GM18867 (cell line): ENCODE measurements at regions not wholly inside any gene's neighbourhood (a gene's known extent, or its start where the extent isn't known, plus 50 kb on each side); places are given as distances from the start of the nearest gene placed in this dataset.
A peak's percentile ranks its signal among the peaks of the same experiment; 100 is the strongest.

ENCODE experiments used
- ATAC-seq: cut with Tn5 transposase; IDR thresholded peaks from one replicate; pipeline ENCODE4 v1.9.1; 2021; ENCODE audit warnings: mild to moderate bottlenecking, moderate library complexity; ENCODE audit not compliant: unreplicated experiment

GRCh38 chr13:38519229-38519911 lies 167.5 kb upstream of the FREM2 start:
- no peak for ATAC-seq

- ATAC-seq = no peak
Measured at GRCh38 chr13:38520041-38520440, 166.8 kb upstream of the FREM2 start.

DNA sequence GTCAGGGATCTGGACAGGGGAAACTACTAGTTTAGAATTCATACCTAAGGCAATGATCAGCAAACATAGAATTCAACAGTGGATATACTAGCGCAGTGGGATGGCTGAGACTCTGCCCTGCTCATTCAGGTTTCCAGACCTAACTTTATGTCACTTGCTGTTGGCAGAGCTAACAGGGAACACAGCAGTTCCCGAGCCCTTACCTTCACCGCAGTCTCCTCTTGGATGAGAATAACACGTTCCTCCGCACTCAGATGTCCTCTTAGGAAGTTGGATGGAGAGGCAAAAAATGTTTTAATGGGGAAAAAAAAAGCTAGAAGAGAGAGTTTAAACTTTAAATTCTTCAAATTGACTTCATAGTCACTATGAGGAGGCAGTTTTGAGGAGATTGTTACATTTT lies 159.7 kb upstream of the FREM2 start:
- no peak for ATAC-seq

DNA sequence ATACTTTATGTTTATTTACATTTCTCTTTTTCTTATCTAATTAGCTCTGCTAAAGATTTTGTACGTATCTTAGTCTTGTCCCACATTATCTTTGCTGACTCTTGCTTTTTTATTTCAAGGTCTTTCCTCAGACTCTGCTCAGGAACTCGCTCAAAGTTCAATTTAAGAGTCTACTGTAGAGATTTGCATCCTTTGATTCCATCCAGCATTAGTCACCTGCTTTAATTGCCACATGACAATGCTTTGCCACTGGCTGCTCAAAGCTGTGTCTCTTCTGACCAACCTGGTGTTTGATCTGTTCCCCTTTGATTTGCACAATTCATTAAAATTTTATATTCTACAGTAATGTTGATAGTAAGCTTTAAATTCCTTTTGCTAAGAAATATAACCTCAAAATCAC lies 157.9 kb upstream of the FREM2 start:
- no peak for ATAC-seq

- ATAC-seq = peak; percentile 56
Measured at GRCh38 chr13:38530492-38530891, 156.4 kb upstream of the FREM2 start.

- no peak for ATAC-seq
Measured at GRCh38 chr13:38535261-38535660, 151.6 kb upstream of the FREM2 start.

DNA sequence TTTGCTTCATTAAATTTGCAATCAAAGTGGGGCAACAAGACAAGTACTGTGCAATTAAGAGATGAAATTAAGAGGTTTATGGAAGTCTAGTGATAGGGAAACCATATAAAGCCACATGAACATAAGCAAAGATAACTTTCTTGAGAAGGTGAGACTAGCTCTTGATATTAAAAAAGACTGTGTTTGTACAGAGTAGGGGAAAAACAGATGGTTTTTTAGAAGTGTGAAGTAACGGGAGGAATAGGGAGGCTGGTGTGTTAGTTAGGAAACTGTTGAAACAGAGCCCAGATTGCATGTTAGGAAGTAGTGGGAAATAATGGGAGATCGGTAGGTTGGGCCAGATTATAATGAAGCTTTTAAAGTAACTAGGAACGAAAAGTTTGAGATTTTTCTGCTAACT lies 149.8 kb upstream of the FREM2 start:
- ATAC-seq = no peak

GRCh38 chr13:38538422-38538821 lies 148.5 kb upstream of the FREM2 start:
- no peak for ATAC-seq

- no peak for ATAC-seq
Measured at GRCh38 chr13:38539632-38540031, 147.2 kb upstream of the FREM2 start.

DNA sequence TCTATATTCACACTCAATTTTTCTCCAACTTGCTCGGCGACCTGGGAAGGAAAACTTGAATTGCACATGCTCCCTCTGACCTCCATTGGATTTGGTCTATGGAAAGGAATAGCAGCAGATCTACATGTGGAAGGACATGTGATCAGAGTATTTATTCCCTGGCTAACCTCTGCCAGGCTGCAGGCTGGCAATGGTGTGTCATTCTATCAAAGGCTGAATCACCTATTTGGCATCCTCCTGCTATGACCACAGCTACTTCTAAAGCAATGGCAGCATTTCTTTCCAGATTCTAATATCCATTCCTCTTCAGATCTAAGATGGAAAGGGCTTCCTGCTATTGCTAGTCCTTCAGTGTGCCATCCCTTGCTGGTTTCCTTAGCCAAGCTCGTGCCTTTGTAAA lies 144.3 kb upstream of the FREM2 start:
- ATAC-seq = no peak

DNA sequence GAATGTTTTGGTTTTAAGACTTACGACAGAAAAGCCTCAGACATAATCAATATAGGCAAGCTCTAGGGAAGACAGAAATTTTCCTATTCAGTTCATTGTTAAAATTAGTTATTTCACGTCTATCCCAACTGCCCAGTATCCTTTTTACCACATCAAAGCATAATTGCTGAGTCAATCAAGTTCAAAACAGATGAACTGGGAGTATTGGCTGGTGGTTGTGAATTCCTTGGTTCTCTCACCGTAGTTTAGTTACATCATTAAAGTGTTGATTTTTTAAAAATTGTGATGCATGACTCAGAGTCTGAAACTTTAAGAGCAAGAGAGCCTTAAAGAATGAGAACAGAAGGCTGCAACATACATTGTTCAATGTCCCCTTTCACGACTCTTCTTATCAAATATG lies 143.3 kb upstream of the FREM2 start:
- no peak for ATAC-seq

- no peak for ATAC-seq
Measured at GRCh38 chr13:38563739-38564138, 123.1 kb upstream of the FREM2 start.

GRCh38 chr13:38564256-38565150 lies 122.4 kb upstream of the FREM2 start:
- ATAC-seq = no peak

- ATAC-seq = no peak
Measured at GRCh38 chr13:38566023-38566422, 120.9 kb upstream of the FREM2 start.

DNA sequence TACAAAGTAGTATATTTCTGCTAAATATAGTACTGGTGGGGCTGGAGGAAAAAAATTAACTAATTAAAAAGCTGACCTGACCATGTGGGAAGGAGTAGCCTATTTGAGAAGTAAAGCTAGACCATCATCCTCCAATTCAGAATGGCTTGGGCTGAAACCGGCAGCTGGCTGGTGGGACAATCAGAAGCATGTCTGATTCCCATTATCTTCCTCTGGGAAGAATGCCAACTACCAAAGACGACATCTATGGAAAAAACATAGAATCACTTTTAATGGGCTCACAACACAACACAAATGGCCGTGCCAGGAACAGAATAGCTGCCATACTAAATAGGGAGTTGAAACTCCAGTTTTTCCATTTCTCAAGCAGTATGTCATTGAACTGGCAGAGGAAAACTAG lies 120.4 kb upstream of the FREM2 start:
- ATAC-seq = no peak

DNA sequence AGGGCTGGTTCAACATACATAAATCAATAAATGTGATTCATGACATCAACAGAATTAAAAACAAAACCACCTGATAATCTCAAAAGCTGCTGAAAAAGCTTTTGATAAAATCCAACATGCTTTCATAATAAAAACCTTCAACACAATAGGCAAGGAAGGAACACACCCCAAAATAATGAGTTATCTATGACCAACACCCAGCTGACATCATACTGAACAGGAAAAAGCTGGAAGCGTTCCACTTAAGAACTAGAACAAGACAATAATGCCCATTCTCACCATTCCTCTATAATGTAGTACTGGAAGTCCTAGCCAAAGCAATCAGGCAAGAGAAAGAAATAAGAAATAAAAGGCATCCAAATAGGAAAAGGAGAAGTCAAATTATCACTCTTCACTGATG lies 116.2 kb upstream of the FREM2 start:
- ATAC-seq = no peak

GRCh38 chr13:38575427-38575826 lies 111.5 kb upstream of the FREM2 start:
- ATAC-seq = no peak

- ATAC-seq = peak; percentile 42
Measured at GRCh38 chr13:38577048-38577447, 109.8 kb upstream of the FREM2 start.

DNA sequence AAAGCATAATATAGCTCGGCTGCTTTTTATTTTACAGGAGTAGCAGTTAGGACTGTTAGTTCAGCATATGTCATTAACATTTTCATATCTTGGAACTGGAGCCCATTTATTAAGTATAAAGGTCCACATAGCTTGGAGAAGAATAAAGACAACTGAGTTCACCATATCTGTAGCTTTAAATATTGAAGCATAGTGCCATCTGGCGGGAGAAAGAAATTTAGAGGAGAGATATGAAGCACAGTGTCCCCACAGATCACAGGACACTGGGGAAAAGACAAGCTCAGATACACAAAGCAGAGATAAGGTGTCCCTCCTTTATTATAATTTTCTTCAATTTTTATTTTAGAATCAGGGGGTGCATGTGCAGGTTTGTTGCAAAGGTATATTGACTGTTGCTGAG lies 104.7 kb upstream of the FREM2 start:
- peak; percentile 79 for ATAC-seq

DNA sequence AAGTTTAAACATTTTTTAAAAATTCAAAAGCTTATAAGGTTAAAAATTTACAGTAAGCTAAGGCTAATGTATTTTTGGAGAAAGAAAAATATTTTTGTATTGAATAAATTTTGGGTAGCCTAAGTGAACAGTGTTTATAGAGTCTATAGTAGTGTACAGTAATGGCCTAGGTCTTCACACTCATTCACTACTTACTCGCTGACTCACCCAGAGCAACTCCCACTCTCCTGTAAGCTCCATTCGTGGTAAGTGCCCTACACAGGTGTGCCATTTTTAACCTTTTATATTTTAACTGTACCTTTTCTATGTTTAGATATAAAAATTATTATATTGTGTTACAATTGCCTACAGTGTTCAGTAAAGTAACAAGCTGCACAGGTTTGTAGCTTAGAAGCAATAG lies 96.6 kb upstream of the FREM2 start:
- ATAC-seq = no peak

DNA sequence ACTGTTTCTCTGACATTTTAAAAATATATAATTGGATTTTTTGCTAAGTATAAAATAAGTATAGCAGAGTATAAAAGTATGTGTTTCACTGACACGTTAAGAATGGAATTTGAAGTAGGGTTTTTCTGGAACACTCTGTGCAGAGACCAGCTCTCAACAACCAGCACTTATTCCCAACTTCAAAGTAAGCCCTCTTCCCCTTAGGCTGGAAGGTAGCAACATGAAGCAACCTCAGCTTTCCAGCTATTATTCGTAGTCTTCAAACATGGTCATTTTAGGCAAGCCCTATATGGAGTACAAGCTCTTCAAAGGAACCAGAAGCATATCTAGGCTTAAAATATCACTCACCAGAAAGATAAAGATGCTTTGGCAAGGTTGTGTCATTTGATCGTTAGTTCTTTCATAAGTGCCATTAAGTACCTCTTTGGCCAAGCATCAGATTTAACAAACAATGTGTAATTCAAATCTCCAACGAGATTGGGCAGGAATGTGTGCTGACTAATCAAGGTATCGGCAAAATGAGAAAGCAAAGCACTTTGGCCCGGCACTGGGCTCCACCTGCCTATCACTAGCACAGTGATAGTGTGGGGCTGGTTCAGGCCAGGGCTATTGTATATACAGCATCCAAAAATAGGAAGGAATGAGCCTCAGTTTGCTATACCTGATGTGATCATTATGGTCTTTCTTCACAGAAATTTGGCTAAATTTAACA lies 95.9 kb upstream of the FREM2 start:
- no peak for ATAC-seq

- ATAC-seq = no peak
Measured at GRCh38 chr13:38602266-38602665, 84.6 kb upstream of the FREM2 start.
